ENCODE measurements at regions not wholly inside any gene's neighbourhood (a gene's known extent, or its start where the extent isn't known, plus 50 kb on each side); places are given as distances from the start of the nearest gene placed in this dataset.

DNA sequence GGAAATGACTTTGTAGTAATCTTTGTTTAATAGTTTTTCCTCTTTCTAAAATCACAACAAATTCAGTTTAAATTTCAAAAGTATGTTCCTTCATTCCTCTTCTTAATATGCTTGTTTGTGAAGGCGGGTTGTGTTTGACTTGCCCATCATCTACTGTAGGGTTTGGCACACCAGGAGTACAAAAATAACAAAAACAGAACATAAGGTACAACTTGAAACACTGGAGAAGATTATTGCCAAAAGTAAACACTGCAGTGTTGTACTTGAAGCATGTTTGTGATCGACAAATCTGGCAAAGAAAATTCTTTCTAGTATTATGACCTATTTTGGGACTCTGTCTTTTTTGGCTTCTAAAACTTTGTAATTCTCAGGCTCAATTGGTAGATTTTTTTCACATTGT is 518.6 kb downstream of the SLITRK5 start:
- Histone ChIP-seq H3K79me2 (ENCODE audit: low read depth) (no peaks in the 10 kb centered on the region), H3K36me3 (ENCODE audit: low read depth) (no peaks in the 10 kb centered on the region), H3K4me1 (replicated peaks; ENCODE audit: insufficient read depth) (no peaks in the 10 kb centered on the region), H3F3A (ENCODE audit: insufficient read depth, low read depth) (no peaks in the 10 kb centered on the region), H3K9me3 (ENCODE audit: insufficient read depth, low read depth) (no peaks in the 10 kb centered on the region), H3K4me3 (no peak overlapping the region), H2AFZ (no peak overlapping the region), H3K4me2 (no peak overlapping the region), H4K20me1 (ENCODE audit: insufficient read depth) (no peaks in the 10 kb centered on the region), H3K27me3 (ENCODE audit: insufficient read depth, low read depth) (no peaks in the 10 kb centered on the region), H3K9me2 (ENCODE audit: insufficient read depth) (no peaks in the 10 kb centered on the region), H3K27ac (no peak overlapping the region)
- POLR2A ChIA-PET (ENCODE audit: unreplicated experiment): no interaction called here
- no TSS peak for BruUV-seq (replicated peaks)
- CTCF ChIA-PET: no interaction called here
- TF ChIP-seq EZH2 (IDR thresholded peaks at IDR 0.05; ENCODE audit: low read depth): no peak
- TF ChIP-seq, protein P1, sequence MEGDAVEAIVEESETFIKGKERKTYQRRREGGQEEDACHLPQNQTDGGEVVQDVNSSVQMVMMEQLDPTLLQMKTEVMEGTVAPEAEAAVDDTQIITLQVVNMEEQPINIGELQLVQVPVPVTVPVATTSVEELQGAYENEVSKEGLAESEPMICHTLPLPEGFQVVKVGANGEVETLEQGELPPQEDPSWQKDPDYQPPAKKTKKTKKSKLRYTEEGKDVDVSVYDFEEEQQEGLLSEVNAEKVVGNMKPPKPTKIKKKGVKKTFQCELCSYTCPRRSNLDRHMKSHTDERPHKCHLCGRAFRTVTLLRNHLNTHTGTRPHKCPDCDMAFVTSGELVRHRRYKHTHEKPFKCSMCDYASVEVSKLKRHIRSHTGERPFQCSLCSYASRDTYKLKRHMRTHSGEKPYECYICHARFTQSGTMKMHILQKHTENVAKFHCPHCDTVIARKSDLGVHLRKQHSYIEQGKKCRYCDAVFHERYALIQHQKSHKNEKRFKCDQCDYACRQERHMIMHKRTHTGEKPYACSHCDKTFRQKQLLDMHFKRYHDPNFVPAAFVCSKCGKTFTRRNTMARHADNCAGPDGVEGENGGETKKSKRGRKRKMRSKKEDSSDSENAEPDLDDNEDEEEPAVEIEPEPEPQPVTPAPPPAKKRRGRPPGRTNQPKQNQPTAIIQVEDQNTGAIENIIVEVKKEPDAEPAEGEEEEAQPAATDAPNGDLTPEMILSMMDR (conservative IDR thresholded peaks at IDR 0.05): no peak
- no peak for DNase-seq
- intact Hi-C loops (cut with micrococcal nuclease; ENCODE audit: unreplicated experiment): no loop called here

DNA sequence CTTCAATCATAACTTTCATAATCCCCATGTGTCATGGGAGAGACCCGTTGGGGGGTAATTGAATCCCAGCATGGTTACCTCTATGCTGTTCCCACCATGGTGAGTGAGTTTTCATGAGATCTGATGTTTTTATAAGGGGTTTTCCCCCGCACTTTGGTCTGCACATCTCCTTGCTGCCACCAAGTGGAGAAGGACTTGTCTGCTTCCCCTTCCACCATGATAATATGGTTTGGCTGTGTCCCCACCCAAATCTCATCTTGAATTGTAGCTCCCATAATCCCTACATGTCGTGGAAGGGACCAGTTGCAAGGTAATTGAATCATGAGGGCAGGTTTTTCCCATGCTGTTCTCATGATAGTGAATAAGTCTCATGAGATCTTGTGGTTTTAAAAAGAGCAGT is 524.9 kb downstream of the SLITRK5 start:
- CTCF ChIA-PET: no interaction called here
- Histone ChIP-seq H3K79me2 (ENCODE audit: low read depth) (no peaks in the 10 kb centered on the region), H3K27ac (no peak overlapping the region), H4K20me1 (ENCODE audit: insufficient read depth) (no peaks in the 10 kb centered on the region), H3K4me2 (no peak overlapping the region), H3K9me3 (ENCODE audit: insufficient read depth, low read depth) (no peaks in the 10 kb centered on the region), H3K4me1 (replicated peaks; ENCODE audit: insufficient read depth) (no peaks in the 10 kb centered on the region), H3K27me3 (ENCODE audit: insufficient read depth, low read depth) (no peaks in the 10 kb centered on the region), H3K4me3 (no peak overlapping the region), H3K36me3 (ENCODE audit: low read depth) (no peaks in the 10 kb centered on the region), H3K9me2 (ENCODE audit: insufficient read depth) (no peaks in the 10 kb centered on the region), H2AFZ (no peak overlapping the region), H3F3A (ENCODE audit: insufficient read depth, low read depth) (no peaks in the 10 kb centered on the region)
- POLR2A ChIA-PET (ENCODE audit: unreplicated experiment): no interaction called here
- intact Hi-C loops (cut with micrococcal nuclease; ENCODE audit: unreplicated experiment): loop anchor here (5.0 kb wide), 1 partner anchor 199 kb away; no protein-coding TSS in a partner anchor
- TF ChIP-seq EZH2 (IDR thresholded peaks at IDR 0.05; ENCODE audit: low read depth): no peak
- TF ChIP-seq, protein P1 (conservative IDR thresholded peaks at IDR 0.05): no peak
- no peak for DNase-seq
- no TSS peak for BruUV-seq (replicated peaks)

DNA sequence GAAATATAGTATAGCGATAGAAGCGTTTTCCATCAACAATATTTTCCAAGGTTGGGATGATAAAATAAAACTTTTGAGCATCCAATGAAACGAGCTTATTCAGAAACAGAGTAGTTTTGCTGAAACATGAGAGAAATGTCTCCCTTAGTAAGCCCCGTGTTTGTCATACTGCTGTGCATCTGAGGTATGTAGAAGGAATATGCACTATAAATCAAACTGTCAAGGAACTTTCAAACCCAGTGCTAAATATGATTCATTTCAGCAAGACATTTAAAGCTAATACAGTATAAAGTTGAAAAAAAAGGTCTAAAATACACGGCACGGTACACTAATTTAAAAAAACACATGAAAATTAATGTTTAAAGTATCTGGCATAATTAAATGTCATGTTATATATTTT is 546.2 kb downstream of the SLITRK5 start:
- no peaks in the 10 kb centered on the region for H4K20me1 ChIP-seq (ENCODE audit: insufficient read depth)
- H3K4me3 ChIP-seq: no peak overlapping the region
- H2AFZ ChIP-seq: no peak overlapping the region
- DNase-seq: no peak
- no peaks in the 10 kb centered on the region for H3K27me3 ChIP-seq (ENCODE audit: insufficient read depth, low read depth)
- no peaks in the 10 kb centered on the region for H3K79me2 ChIP-seq (ENCODE audit: low read depth)
- intact Hi-C loops (cut with micrococcal nuclease; ENCODE audit: unreplicated experiment): no loop called here
- ChIA-PET POLR2A (ENCODE audit: unreplicated experiment) (no interaction called here), CTCF (no interaction called here)
- no peaks in the 10 kb centered on the region; the same call in 1 of the 2 replicates for H3K9me3 ChIP-seq (ENCODE audit: insufficient read depth, low read depth)
- H3K27ac ChIP-seq: no peak overlapping the region
- H3K4me1 ChIP-seq (replicated peaks; ENCODE audit: insufficient read depth): no peaks in the 10 kb centered on the region
- peaks cover 5% of the 10 kb centered on the region for H3K9me2 ChIP-seq (ENCODE audit: insufficient read depth)
- H3F3A ChIP-seq (ENCODE audit: insufficient read depth, low read depth): no peaks in the 10 kb centered on the region
- BruUV-seq (replicated peaks): no TSS peak
- TF ChIP-seq, protein P1 (conservative IDR thresholded peaks at IDR 0.05): no peak
- no peak for TF ChIP-seq EZH2 (IDR thresholded peaks at IDR 0.05; ENCODE audit: low read depth)
- H3K36me3 ChIP-seq (ENCODE audit: low read depth): no peaks in the 10 kb centered on the region
- H3K4me2 ChIP-seq: no peak overlapping the region
